ENCODE measurements at regions not wholly inside any gene's neighbourhood (a gene's known extent, or its start where the extent isn't known, plus 50 kb on each side); places are given as distances from the start of the nearest gene placed in this dataset.

DNA sequence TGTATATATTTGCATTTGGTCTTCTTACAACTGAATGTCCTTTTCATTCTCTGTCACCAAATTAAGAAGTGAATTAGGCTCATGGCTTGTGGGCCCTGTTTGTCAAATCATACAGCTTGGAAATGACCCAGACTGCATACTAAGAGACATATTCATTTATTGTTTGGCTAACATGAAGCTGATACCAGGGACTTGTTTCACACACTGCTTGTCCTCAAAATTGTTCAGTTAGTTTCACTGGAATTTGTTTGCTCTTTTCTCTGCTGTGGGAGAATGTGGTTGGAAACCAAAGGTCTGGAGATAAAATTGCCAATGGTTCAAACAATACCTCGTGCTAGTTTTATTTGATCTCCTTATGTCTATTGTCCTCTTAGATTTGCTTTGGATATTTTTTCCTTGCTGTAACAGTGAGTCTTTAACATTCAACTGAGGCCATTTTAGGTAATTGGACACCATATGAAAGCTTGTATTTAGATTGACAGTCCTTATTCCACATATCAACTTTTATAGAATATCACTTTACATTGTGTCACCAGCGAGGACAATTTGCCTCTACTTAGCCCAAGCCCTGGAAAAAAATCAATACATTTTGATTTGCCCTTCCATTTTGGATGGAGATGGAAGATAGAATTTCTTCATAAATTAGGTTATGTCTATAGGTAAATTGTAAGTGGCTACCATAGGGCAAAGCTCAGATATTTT lies 144.3 kb upstream of the MTAP start:
- no peak for DNase-seq (ENCODE audit: low read depth in 2 of 3, low spot score in 2 of 3)

DNA sequence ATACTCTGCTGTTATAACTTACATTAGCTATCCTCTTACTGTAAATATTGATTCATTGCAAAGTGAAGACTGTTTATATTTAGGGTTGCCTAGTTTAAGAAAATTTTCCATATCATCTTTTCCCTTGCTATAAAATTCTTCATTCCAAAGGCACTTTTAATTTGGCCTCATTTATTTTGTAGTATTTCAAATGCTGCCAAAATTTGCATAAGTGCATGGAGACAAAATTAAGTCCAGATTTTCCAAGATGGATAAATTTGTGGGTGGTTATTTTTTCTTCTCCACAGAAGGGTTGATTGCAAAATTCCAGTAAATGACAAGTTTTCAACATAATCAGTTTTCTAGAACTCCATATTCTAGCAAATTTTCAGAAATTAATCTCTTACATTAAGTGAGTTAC lies 141.5 kb upstream of the MTAP start:
- DNase-seq (ENCODE audit: low read depth in 2 of 3, low spot score in 2 of 3) = no peak

DNA sequence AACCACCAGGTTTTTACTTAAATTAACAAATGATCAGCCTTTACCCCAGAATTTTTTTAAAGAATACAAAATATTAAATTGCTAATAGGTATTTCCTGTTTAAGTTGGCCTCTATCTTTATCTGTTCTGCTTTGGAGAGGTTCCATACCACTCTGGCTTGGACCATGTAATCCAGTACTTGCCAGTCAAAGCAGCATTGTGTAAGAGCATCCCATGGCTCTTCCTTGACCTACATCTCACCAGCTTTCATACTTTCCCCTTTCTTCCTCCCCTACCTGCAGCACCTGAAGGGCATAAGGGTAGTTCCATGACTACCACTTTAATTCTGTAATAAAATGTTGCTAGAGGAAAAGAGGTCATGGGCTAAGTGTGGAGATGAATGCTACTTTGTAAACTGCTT lies 140.8 kb upstream of the MTAP start:
- no peak for DNase-seq (ENCODE audit: low read depth in 2 of 3, low spot score in 2 of 3)

DNA sequence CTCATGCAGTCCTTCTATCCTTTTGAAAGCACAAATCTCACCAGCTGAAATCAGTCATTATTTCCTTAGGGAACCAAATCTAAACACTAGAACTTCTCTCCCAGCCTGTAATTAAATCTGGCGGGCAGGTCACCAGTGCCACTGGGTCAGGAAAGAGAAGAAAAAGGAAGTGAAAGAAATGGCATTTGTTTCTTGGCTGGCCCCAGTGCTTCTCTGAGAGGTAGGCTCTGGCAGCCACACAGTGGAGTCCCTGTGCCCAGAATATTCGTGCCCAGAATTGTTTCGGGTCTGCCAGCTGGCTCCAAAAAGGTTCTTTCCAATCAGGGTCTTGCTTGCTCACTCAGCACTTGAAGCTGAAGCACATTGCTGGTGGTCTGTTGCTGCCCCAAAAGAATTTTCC lies 133.9 kb upstream of the MTAP start:
- no peak for DNase-seq (ENCODE audit: low read depth in 2 of 3, low spot score in 2 of 3)

DNA sequence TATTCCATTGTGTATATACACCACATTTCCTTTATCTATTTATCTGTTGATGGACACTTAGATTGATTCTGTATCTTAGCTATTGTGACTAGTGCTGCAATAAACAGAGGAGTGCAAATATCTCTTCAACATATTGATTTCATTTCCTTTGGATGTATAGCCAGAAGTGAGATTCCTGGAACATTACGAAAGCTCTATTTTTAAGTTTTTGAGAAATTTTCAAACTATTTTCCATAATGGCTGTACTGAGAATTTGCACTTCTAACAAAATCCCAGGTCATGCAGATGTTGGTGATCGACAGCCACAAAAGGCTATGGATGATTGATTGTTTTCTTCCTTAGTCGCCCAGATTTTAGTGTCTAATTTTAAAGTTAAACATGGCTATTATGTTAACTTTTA lies 132.7 kb upstream of the MTAP start:
- no peak for DNase-seq (ENCODE audit: low read depth in 2 of 3, low spot score in 2 of 3)

DNA sequence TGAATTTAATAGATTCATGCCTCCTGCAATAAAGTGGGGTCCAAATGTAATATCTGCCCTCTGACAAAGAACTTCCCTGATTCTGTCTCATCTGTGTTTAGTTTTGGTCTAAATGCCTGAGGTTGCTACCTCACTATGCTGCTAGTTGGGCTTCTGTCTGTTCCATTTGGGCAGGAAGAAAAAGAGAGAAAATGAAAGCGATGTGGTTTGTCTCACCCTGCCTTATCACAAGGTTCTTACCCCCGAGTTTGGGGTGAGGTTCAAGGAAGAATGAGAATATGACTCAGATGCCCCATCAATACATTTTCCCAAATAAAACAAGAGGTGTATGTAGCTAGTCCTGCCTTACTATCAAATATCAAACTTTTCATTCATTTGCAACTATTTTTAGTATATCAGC lies 132.1 kb upstream of the MTAP start:
- no peak for DNase-seq (ENCODE audit: low read depth in 2 of 3, low spot score in 2 of 3)

DNA sequence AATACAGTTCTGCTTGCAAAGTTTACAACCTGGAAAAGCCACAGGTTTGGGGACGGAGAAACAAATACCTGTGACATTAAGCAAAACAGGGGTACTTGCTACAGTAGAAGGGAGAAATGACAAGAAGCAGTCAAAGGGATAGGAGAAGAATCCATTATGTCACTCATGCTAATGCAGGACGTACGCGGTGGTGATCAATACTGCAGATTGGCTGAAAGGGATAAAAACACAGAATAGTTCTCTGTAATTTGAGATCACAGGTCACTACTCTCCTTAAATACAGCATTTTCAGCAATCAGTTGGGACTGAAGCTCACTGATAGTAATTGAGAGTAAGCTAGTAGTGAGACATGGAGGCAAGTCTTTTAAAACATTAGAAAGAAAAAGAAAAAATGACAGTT lies 130.3 kb upstream of the MTAP start:
- no peak for DNase-seq (ENCODE audit: low read depth in 2 of 3, low spot score in 2 of 3)

DNA sequence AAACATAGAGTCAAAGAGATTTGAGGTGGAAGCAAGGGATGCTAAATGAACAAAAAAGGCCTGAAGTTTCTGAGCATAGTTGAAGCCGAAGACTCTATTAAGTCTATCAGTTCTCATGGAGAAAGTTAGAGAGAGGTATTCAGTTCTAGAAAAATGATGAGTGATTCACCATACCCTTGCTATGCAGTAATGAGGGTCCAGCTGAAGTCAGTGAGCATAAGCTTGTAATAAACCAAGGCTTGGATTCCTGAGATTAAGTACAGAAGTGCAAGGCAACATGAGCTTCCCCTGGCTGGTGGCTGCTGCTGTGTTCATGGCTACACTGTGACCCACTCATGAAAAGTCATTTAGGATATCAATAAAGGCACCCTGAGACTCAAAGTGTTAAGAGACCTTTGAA lies 129.7 kb upstream of the MTAP start:
- no peak for DNase-seq (ENCODE audit: low read depth in 2 of 3, low spot score in 2 of 3)

DNA sequence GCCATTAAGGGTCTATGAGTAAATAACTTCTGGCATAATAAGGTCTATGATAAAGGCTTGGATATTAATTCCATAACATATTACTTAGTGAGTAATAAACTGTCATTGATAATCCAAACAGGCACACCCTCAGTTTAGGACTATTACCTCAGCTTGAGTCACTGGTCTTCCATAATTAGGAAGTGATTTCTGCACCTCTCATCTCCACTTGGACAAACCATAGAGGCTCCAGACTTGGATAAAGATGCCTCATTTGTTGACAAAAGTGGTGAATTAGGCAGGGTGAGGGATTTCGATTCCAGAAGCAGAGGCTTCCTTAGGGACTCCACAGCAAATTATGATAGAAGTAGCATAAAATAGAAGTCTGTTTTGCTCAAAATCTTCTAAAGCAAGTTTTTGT lies 127.5 kb upstream of the MTAP start:
- no peak for DNase-seq (ENCODE audit: low read depth in 2 of 3, low spot score in 2 of 3)

DNA sequence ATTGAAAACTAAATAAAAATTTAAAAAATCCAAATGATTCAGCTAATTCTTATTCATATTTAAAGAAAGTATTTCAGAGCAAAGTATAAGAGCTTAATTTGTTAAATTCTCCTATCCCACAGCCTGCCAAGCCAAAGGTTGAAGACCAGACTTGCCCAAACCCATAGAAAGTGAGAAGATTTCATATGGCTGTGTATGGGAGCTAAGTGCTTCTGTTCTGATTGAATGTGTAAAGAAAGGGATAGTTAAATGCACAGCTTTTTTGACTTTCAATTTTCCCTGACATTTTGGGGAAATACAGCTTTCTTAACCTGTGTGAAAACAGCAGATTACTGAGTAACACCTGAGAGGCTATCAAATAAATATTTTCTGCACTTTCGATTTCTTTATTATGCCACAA lies 125.0 kb upstream of the MTAP start:
- DNase-seq (ENCODE audit: low read depth in 2 of 3, low spot score in 2 of 3) = no peak

DNA sequence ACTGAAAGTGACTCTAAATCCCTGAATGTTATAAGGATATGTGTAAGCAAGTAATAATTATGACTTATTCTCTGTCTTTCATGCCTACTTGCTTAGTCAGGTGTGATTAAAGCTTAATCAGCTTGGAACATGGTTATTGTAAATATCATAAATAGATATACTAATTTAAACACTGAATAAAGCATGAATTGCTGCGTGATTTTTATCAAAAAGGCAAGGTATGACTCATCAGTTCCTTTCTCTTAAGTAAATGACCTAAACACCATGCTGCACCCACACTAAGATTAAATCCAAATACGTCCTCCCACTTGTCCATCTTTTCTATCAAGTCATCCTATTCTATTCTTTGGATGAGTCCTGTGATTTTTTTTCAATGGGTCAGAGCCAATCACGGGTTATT lies 124.6 kb upstream of the MTAP start:
- no peak for DNase-seq (ENCODE audit: low read depth in 2 of 3, low spot score in 2 of 3)

DNA sequence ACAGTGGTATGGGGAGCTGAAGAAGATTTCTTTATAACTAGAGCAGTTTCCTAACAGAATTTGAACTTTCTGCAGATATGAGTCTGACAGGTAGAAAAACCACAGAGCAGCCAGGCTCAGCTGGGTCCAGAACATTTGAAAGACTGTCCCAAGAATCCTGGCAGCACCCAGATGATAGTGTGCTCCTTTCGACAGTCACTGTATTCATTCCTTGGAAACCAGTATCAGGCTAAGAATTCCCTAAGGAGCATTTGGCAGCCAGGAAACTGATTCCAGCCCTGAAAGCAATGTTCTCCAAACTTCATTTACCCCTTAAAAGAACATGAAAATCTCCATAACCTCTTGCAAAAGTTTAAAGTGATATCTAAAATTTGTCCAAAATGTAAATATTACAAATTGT lies 123.0 kb upstream of the MTAP start:
- DNase-seq (ENCODE audit: low read depth in 2 of 3, low spot score in 2 of 3) = no peak

DNA sequence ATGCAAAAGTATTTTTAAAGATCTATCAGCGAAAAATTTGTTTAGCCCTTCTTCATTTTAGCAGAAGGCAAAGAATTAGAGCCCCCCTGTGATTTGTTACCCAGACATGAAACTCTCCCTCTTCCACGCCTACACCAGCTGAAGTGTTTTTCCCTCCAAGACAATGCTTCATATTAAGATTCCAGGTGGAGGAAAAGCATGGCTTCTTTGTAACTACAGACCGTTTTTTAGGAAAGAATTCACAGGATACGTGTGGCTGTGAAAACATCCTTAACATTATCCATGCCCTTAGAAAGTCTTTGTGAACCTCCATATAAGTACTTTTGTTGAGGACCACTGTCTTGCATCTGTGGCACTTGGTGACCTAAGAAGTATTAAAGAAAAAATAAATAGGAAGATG lies 121.8 kb upstream of the MTAP start:
- DNase-seq (ENCODE audit: low read depth in 2 of 3, low spot score in 2 of 3) = no peak

DNA sequence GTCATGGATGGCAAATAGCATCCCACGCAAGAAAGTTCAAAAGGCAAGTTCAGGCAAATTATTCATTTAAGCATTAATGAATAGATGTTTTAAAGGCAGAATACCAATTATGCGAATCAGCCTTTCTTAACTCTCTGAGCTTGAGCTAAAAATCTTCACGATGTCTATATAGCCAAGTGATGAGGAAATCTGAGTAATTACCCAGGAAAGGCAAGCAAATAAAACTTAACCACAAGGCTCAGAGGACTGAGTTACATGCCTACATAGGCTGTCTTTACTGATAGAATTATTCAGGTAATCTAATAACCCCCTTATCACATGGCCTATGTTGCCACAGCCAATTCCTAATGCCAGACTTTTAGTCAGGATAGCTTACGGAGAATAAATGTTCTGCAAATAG lies 120.8 kb upstream of the MTAP start:
- DNase-seq (ENCODE audit: low read depth in 2 of 3, low spot score in 2 of 3) = no peak

DNA sequence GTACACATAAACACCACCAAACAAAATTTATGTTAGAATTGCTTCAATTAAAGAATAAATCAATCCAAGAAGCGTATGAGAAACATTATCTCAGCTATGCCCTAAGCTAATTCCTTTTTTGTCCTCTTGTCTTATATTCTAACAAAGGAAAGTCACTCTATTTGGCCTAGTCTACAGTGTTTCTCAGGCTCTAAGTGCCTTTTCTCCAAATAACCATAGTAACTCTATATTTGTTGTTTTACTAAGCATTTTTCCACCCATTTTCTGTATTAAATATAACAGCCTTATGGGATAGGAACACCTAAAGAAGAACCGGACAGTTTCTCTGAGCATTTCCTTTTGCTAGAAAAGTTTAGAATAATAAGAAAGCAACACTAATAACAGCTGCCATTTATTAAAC lies 120.1 kb upstream of the MTAP start:
- no peak for DNase-seq (ENCODE audit: low read depth in 2 of 3, low spot score in 2 of 3)

DNA sequence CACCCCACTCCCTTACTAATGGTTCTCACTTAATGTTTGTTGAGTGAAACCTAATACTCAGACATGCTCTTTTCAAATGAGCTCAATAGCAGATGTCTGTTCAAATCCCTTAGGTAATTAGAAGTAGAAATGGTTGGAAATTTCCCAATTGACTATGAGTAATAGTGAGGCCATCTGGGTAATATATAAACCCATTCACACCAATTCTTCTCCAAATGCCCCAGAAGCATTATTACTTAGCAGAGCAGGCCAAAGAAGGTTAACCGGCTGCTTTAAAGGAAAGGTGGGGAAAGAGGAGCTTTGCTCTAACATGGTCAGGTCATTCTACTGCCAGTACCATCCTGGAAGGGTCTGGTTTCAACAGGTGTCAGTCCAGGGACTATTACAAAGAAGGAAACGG lies 119.5 kb upstream of the MTAP start:
- no peak for DNase-seq (ENCODE audit: low read depth in 2 of 3, low spot score in 2 of 3)

DNA sequence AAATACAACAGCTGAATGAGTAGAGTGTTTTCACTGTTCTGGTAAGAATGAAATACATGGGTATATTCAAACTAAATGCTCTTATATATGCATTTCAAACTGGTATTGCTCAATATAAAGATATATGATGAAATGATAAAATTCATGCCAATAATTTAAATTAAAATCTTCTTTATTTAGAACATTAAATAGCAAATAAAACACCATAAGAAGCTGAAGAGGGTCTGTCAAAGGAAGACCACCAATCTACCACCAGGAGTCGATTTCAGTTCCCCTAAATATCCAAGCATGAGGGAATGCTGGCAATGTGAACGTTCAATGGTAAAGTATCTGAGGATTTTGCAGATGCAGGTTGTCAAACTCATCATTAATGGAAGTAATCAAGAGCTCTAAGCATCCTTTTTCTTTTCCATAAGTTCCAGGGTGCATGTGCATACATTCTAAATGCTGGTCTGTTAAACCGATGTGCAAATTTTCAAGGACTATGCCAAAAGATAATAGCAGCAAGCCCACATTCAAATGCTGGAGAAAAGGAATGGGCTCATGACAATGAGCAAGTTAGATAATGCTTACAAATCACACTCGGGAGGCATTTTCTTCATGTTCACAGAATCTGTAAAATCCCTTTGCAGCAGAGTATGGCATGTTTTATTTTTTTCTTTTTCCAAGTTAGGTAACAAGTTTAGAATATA lies 118.8 kb upstream of the MTAP start:
- no peak for DNase-seq (ENCODE audit: low read depth in 2 of 3, low spot score in 2 of 3)

DNA sequence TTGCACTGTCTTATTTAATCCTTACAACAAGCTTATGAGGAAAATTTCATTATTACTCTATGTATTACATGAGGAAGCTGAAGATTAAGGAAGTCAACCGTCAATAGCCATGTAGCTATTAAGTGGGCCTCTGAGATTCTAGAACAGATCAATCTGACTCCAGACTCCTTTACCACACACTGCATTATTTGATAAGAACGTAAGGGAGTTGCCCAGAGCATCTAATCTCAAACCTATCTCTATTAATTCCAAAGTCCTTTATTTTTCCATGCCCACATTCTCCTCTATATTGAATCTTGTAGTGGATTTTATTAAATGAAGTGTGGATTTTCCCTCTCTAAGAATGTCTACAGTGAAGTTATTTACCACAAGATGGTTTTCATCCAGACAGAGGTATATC lies 118.2 kb upstream of the MTAP start:
- DNase-seq (ENCODE audit: low read depth in 2 of 3, low spot score in 2 of 3) = no peak

DNA sequence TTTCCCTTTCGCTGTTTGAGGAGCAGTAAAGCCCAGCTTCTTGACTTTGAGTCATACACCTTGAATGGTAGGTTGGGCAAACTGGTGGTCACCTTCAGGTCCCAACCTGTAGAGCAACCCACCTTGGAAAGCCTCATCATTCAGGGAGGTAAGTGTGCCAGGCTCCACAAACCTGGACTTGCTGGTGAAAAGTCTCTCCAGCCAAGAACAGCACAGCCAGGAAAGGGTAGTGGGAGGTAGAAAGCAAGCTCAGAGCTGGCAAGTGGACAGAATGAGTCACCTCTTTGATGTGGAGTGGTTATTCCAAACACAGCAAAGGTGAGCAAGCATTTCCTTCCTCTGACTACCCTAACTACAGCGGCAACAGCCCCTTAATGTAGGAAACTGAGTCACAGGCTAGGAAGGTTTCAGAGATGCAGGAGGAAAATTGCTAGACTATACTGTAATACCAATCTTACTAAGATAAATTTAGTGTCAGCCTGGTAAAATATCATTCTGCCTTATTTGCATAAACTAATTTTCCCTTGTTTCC lies 117.5 kb upstream of the MTAP start:
- no peak for DNase-seq (ENCODE audit: low read depth in 2 of 3, low spot score in 2 of 3)

DNA sequence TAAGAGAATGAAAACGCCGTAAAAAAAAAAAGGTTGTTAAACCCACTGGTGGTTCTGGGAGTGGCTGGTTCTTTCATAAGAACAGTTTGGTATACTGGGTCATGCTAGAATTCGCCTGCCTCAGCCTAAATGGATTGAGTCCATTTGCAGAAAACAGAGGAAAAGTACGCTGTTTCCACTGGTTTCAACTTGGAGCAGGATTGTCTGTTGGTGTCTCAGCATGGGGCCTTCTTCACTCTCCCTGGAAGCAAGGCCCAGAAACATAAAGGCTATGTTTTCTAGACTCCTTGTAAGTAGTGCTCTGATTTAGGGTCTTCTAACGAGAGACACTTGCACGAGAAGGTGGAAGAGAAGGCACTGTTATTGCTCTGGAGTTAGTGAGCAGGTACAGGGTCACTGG lies 116.9 kb upstream of the MTAP start:
- DNase-seq (ENCODE audit: low read depth in 2 of 3, low spot score in 2 of 3) = no peak

DNA sequence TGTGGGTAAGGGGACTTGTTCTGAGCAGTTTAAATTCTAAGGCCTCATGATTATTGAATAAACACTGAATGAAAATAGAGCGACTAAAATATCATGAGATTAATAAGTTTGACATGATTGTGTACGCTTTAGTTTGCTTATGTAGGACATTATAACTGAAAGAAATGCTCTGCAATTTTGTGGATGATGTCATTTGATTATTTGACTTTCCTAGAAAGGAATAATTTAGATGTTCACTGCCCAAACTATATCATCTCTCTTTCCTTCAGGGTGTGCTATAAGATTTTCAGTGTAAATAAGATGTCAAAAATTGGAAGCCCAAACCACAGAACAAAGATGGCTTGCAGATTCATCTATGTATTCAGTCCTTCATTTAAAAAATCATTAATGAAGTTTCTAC lies 115.7 kb upstream of the MTAP start:
- DNase-seq (ENCODE audit: low read depth in 2 of 3, low spot score in 2 of 3) = no peak

DNA sequence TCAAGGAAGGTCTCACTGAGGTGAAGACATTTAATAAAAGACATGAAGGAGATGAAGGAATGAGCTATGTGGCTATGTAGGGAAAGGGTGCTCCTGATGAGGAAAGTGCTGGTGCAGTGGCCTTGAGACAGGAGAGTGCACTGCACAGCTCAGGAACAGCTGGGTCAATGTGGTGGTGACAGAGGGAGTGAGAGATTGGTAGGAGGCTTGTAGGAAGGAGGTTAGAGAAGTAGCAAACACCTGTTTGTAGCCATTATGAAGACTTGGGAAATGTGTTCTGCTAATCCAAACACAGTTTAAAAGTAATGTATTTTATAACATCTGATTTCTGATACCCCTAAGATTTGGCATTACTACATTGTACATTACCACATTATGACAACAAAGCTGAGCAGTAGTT lies 115.1 kb upstream of the MTAP start:
- no peak for DNase-seq (ENCODE audit: low read depth in 2 of 3, low spot score in 2 of 3)
